Left ventricle myocardium superior (tissue), 1 donor: ENCODE measurements at regions not wholly inside any gene's neighbourhood (a gene's known extent, or its start where the extent isn't known, plus 50 kb on each side); places are given as distances from the start of the nearest gene placed in this dataset.

Source experiments
- ATAC-seq: fragments of 200-7000 bp; cut with Tn5 transposase; one replicate; pipeline ENCODE4 v1.9.1; 2020; ENCODE audit warnings: mild to moderate bottlenecking, moderate library complexity
- DNase-seq: peaks from one replicate; pipeline ENCODE4 v3.0.0-alpha.2; 2020
- intact Hi-C: fragments of 100-400 bp; cut with micrococcal nuclease; formaldehyde crosslinking; loops from one replicate; pipeline ENCODE4 v1.11.0; 2022
- donor health status: DM: no; HTN: yes; CAD: no; lungs with severe emphysema.

GRCh38 chr2:195606179-195606578 lies 50.8 kb upstream of the SLC39A10 start:
- no peak for ATAC-seq
- no peak for DNase-seq
- intact Hi-C loops, result no loop called here

GRCh38 chr2:195604706-195605105 lies 52.3 kb upstream of the SLC39A10 start:
- intact Hi-C loops, result no loop called here
- DNase-seq, result no peak
- ATAC-seq, result no peak

- ATAC-seq (no peak), DNase-seq (no peak)
- intact Hi-C loops, result no loop called here
Measured at GRCh38 chr2:195603998-195604397, 53.0 kb upstream of the SLC39A10 start.

GRCh38 chr2:195603408-195603807 lies 53.6 kb upstream of the SLC39A10 start:
- ATAC-seq, result peak; percentile 73
- intact Hi-C loops, result no loop called here
- no peak for DNase-seq

- peak; percentile 21 for ATAC-seq
- no peak for DNase-seq
- intact Hi-C loops, result no loop called here
Measured at GRCh38 chr2:195602687-195603086, 54.3 kb upstream of the SLC39A10 start.

- intact Hi-C loops, result no loop called here
- no peak for DNase-seq
- no peak for ATAC-seq
Measured at GRCh38 chr2:195601361-195601760, 55.7 kb upstream of the SLC39A10 start.

GRCh38 chr2:195600778-195601177 lies 56.2 kb upstream of the SLC39A10 start:
- no peak for ATAC-seq
- intact Hi-C loops, result no loop called here
- no peak for DNase-seq

- intact Hi-C loops, result no loop called here
Measured at GRCh38 chr2:195596840-195597239, 60.2 kb upstream of the SLC39A10 start.

GRCh38 chr2:195595825-195596224 lies 61.2 kb upstream of the SLC39A10 start:
- intact Hi-C loops, result no loop called here
- no peak for DNase-seq
- no peak for ATAC-seq

More at GRCh38 chr2:195596840-195597239, 60.2 kb upstream of the SLC39A10 start:
- ATAC-seq (no peak), DNase-seq (no peak)

GRCh38 chr2:195594919-195595694 lies 61.9 kb upstream of the SLC39A10 start:
- ATAC-seq, result no peak
- intact Hi-C loops, result no loop called here

GRCh38 chr2:195594248-195594647 lies 62.8 kb upstream of the SLC39A10 start:
- intact Hi-C loops, result no loop called here
- ATAC-seq (no peak), DNase-seq (no peak)

More at GRCh38 chr2:195594919-195595694, 61.9 kb upstream of the SLC39A10 start:
- no peak for DNase-seq

- no peak for ATAC-seq
- intact Hi-C loops, result no loop called here
Measured at GRCh38 chr2:195592105-195592504, 64.9 kb upstream of the SLC39A10 start.

GRCh38 chr2:195590861-195591205 lies 66.2 kb upstream of the SLC39A10 start:
- intact Hi-C loops, result no loop called here
- peak; percentile 24 for ATAC-seq
- DNase-seq, result no peak

More at GRCh38 chr2:195592105-195592504, 64.9 kb upstream of the SLC39A10 start:
- DNase-seq, result no peak

- ATAC-seq (peak; percentile 96), DNase-seq (no peak)
- intact Hi-C loops, result no loop called here
Measured at GRCh38 chr2:195590199-195590860, 66.7 kb upstream of the SLC39A10 start.

GRCh38 chr2:195587966-195588365 lies 69.1 kb upstream of the SLC39A10 start:
- intact Hi-C loops, result no loop called here
- no peak for ATAC-seq

GRCh38 chr2:195586062-195586714 lies 70.8 kb upstream of the SLC39A10 start:
- DNase-seq, result no peak
- intact Hi-C loops, result no loop called here
- peak; percentile 42 for ATAC-seq

More at GRCh38 chr2:195587966-195588365, 69.1 kb upstream of the SLC39A10 start:
- no peak for DNase-seq

- intact Hi-C loops, result no loop called here
- no peak for ATAC-seq
- no peak for DNase-seq
Measured at GRCh38 chr2:195582188-195582587, 74.8 kb upstream of the SLC39A10 start.

GRCh38 chr2:195579776-195580555 lies 77.1 kb upstream of the SLC39A10 start:
- ATAC-seq, result no peak
- intact Hi-C loops, result loop anchor here (5.0 kb wide), 1 partner anchor 82 kb away; no protein-coding TSS in a partner anchor
- DNase-seq, result no peak

- intact Hi-C loops, result loop anchor here (5.0 kb wide), 1 partner anchor 86 kb away; no protein-coding TSS in a partner anchor
- peak; percentile 48 for ATAC-seq
- no peak for DNase-seq
Measured at GRCh38 chr2:195575879-195576401, 81.1 kb upstream of the SLC39A10 start.
